ENCODE measurements at regions not wholly inside any gene's neighbourhood (a gene's known extent, or its start where the extent isn't known, plus 50 kb on each side); places are given as distances from the start of the nearest gene placed in this dataset.

DNA sequence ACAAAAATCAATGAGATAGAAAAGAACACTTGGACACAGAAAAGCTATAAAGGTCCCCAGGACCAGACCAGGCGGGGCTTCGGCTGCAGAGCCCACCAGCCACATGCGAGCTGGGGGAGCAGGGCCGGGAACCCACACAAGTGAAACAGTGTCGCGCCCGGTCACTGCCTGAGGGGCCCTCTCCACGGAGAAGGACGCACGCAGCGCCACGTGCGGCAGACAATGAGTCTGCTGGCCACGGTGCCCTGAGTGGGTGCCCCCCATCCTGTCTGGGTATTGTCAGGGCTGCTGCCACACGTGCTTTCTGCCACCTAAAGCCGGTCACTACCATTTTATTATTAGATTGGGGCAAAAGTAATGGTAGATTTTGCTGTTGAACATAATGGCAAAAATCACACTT is 207.9 kb upstream of the HDAC4 start:
- no peak for DNase-seq

GRCh38 chr2:239608260-239608659 is 207.4 kb upstream of the HDAC4 start:
- no peak for DNase-seq

- DNase-seq: no peak
Measured at GRCh38 chr2:239607517-239608191, 206.8 kb upstream of the HDAC4 start.

DNA sequence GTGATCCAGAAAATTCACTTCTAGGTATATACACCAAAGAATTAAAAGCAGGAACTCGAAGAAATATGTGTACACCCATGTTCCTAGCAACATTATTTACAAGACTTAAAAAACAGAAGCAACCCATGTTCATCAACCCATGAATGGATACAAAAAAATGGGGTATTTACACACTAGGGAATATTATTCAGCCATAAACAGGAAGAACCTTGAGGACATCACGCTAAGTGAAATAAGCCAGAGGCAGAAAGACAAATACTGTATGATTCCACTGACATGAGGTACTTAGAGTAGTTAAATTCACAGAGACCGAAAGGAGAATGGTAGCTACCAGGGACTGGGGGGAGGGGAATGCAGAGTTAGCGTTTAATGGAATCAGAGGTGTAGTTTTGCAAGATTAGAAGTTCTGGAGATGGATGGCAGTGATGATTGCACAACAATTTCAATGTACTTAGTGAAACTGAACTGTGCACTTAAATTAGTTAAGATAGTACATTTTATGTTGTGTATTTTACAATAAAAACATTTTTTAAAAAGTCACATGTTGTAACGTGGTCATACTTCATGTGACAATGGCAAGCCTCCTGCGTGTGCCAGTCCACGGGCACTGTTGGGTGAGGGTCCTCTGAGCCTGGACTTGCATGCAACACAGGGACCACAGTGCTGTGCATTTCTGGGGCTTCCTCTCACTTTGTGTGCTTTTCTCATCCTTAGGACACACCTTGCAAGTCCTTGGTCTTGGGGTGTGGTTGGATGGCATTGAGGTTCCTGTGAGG is 206.1 kb upstream of the HDAC4 start:
- no peak for DNase-seq

DNA sequence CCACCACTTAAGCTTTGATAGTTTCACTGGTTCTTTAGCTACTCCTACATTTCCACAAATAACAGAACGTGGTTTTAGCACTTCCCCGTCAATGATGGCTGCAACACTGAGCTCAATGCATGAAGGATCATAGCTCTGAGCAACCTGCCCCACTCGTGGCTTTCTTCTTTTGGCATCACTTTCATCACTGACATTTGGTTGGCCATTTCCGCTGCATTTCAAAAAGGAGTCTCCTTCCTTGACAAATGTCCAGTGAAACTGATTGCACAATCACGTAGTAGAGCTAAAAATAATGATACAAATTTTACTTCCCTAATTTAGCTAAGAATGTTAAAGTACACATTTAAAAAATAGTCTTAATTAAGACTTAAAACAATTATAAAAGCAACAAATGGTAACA is 205.2 kb upstream of the HDAC4 start:
- DNase-seq: no peak

DNA sequence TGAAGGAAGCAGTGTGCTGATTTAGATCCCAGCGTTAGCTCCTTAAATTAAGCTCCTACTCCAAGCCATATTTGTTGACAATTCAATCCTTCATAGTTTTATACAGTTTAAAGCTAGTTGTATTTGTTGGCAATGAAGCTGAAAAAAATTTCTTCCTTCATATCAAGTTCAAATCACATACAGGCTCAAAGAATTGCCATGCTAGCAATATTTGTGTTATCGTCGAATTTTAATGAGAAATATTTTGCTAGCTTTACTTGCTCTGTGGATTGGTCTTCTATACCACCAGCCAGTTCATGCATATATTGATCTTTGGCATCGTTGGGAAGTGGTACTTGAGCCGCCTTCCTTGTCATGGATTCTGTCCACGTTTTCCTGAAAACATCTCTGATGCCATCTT is 204.6 kb upstream of the HDAC4 start:
- no peak for DNase-seq

GRCh38 chr2:239604861-239605260 is 204.0 kb upstream of the HDAC4 start:
- DNase-seq: no peak

GRCh38 chr2:239603411-239604356 is 202.9 kb upstream of the HDAC4 start:
- DNase-seq: no peak

- DNase-seq: no peak
Measured at GRCh38 chr2:239602290-239603282, 201.8 kb upstream of the HDAC4 start.

- no peak for DNase-seq
Measured at GRCh38 chr2:239601880-239602279, 201.1 kb upstream of the HDAC4 start.

DNA sequence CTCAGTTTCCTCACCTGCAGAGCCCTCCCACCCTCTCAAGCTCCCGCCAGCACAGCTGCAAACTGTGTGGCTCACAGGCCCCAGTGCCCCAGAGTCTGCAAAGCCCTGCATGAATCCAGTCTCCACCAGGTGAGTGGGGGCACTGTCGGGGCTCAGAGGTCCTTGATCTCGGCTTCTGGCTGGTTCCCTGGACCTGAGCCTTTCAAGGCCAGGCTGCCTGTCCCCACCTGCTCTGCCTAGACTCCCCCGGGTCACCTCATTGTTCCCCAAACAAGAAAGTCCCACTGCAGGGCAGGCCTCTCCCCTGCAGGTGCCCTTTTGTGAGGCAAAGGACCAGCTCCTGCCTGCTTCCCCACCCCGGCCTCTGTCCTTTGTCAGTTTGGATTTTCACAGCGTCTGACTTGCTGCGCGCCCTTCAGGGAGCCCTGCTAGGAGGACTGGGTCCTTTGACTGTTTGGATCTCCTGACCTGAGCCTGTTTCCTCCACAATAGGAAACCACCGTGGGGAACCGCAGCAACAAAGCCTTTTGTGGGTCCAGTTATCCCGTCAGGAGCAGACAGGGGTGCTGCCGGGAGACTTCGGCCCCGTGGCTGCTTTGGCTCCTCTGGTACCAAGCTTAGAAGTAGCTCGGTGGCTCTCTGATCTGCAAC is 200.5 kb upstream of the HDAC4 start:
- no peak for DNase-seq

GRCh38 chr2:239600650-239601049 is 199.8 kb upstream of the HDAC4 start:
- DNase-seq: no peak

GRCh38 chr2:239600001-239600593 is 199.3 kb upstream of the HDAC4 start:
- no peak for DNase-seq

DNA sequence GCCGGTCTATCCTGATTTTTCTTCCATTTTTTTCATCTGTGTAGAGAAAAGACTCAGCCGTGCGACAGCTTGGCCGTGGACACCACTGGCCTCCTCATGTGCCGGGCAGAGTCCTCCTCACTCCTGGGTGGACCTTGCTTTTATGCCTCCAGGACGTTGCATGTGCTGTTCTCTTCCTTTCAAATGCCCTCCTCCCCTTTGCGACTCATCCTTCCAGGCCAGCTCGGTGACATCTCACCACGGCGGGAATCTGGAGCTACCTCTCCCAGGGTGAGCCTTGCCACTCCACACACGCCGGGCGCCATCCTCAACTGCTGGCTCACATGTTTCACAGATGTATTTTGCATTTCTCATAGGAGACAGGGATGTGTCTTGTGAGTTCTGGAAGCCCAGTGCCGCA is 198.5 kb upstream of the HDAC4 start:
- no peak for DNase-seq

DNA sequence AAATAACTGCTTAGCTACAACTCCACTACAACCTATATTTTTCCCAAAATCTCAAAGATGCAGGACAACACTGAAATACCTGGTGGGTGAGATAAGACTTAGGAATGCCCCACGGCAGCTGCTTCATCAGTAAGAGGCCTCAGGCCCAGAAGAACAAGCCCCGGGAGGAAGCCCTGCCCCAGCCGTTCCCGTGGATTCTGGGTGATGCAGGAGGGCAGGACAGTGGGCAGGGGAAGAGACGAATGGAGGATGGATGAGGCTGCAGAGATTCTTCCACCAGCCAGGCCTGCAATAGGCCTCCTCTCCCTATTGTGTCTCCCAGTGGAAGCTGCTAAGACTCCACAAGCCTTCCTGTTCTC is 197.9 kb upstream of the HDAC4 start:
- no peak for DNase-seq

DNA sequence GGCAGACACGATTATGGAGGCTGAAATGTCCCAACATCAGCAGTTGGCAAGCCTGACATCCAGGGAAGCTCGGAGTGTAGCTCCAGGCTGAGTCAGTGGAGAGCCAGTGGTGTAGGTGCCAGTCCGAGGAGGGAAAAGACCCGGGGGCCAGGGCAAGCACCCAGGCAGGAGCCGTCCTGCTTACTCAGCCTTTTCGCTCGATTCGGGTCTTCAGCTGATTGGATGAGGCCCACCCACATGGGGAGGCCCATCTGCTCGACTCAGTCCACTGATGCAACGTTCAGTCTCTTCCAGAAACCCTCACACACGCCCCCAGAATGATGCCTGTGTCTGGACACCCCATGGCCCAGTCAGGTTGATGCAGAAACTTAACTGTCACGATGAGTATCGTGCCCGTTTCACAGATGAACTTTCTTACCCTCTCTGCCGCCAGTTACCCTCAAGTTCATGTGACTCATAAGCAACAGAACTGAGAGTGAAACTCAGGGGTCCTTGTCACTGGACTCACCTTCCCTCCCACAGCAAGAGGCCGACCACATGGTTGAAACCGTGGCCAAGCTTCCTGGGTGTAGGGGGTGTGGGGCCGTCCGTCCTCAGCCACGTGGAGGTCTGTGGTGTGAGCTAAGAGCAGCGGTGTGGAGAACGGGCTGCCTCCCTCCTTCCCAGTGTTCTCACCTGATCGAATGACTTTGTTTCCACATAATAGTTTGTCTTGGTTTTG is 197.4 kb upstream of the HDAC4 start:
- DNase-seq: no peak

- DNase-seq: no peak
Measured at GRCh38 chr2:239597216-239597615, 196.4 kb upstream of the HDAC4 start.

DNA sequence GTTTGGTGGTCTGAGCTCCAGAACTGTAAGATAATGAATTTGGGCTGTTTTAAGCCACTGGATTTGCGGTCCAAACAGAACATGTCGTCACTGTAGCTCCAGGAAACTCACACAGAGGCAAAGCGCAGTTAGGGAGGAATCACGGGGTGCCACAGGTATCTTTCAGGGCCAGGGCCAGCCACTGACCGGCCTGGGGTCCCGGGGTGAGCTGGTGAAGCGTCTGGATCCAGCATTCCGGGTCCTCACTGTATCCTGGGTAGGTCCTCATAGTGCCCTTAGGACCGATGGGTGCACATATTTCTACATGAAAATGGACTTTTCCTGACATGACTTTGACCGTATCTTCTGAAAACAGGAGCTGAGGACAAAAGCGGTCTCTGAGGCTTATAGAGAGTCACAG is 196.0 kb upstream of the HDAC4 start:
- no peak for DNase-seq

DNA sequence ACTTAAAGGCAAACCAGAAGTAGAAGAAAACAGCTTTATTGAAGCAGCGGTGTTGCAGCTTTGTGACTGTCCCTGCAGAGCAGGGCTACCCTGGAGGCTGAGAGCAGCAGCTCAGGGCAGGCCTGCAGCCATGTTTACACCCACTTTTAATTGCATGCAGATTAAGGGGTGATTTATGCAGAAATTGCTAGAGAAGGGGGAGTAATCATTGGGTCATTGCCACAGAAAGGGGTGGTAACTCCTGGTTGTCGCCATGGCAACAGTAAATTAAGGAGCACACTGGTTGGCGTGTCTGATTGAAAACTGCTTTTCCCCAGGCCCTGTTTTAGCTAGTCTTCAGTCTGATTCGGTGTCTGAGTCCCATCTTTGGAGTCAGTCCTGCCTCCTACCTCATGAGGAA is 195.4 kb upstream of the HDAC4 start:
- DNase-seq: no peak

- no peak for DNase-seq
Measured at GRCh38 chr2:239595726-239596125, 194.9 kb upstream of the HDAC4 start.
